ENCODE measurements at regions not wholly inside any gene's neighbourhood (a gene's known extent, or its start where the extent isn't known, plus 50 kb on each side); places are given as distances from the start of the nearest gene placed in this dataset.

- Mint-ChIP-seq H3K4me1 (no peaks in the 10 kb centered on the region), H3K9me3 (ENCODE audit: insufficient read depth) (no peaks in the 10 kb centered on the region), H3K27ac (no peak overlapping the region), H3K27me3 (no peaks in the 10 kb centered on the region), H3K4me3 (no peak overlapping the region)
- ATAC-seq (ENCODE audit: low read depth) (no peak), DNase-seq (no peak)
- TF ChIP-seq CTCF (IDR thresholded peaks at IDR 0.05) (no peak), EZH2 (IDR thresholded peaks at IDR 0.05; ENCODE audit: borderline replicate concordance, insufficient read depth, low read depth, low read length, poor library complexity, severe bottlenecking) (no peak)
- Histone ChIP-seq H3K36me3 (replicated peaks in 1 of 2; ENCODE audit: control extremely low read depth in 1 of 2, control insufficient read depth in 1 of 2, extremely low read depth in 1 of 2, insufficient read depth in 2 of 2, low read length in 1 of 2) (no peaks in the 10 kb centered on the region), H3K27me3 (replicated peaks in 1 of 4; ENCODE audit: control extremely low read depth in 1 of 4, control insufficient read depth in 3 of 4, insufficient read depth in 4 of 4, low read length in 3 of 4) (no peaks in the 10 kb centered on the region), H3K4me1 (ENCODE audit: control insufficient read depth in 2 of 2, insufficient read depth in 2 of 2, low read length in 2 of 2) (no peaks in the 10 kb centered on the region), H3K79me2 (ENCODE audit: control insufficient read depth, insufficient read depth, low read length) (no peaks in the 10 kb centered on the region), H3K4me2 (replicated peaks; ENCODE audit: low read depth, low read length, poor library complexity, severe bottlenecking) (no peak overlapping the region), H4K20me1 (ENCODE audit: control insufficient read depth, insufficient read depth, low read length, poor library complexity, severe bottlenecking) (no peaks in the 10 kb centered on the region), H3K27ac (ENCODE audit: low read length in 2 of 2) (no peak overlapping the region), H3K9me3 (ENCODE audit: control extremely low read depth in 1 of 3, control insufficient read depth in 2 of 3, insufficient read depth in 1 of 3, low read length in 2 of 3) (peaks cover 0 to 6% (median 0%) of the 10 kb centered on the region in 3 donors), H3K9ac (ENCODE audit: low read length) (no peak overlapping the region), H2AFZ (ENCODE audit: insufficient read depth, low read depth, low read length, poor library complexity, severe bottlenecking) (no peak overlapping the region), H3K4me3 (ENCODE audit: control extremely low read depth in 1 of 5, extremely low read depth in 1 of 5, insufficient read depth in 1 of 5, low read depth in 2 of 5, low read length in 4 of 5) (no peak overlapping the region)
- intact Hi-C loops (cut with micrococcal nuclease) = no loop called here
- 94% methylated on average over 5 of the region's 6 CpGs for WGBS (ENCODE audit: insufficient coverage)
- CTCF ChIA-PET = no interaction called here
- POLR2A ChIA-PET = no interaction called here
Observed at GRCh38 chr7:31236868-31237267, 103.7 kb downstream of the NEUROD6 start.

- no peaks in the 10 kb centered on the region for H3K9me3 Mint-ChIP-seq (ENCODE audit: insufficient read depth)
- Histone ChIP-seq H4K20me1 (ENCODE audit: control insufficient read depth, insufficient read depth, low read length, poor library complexity, severe bottlenecking) (no peaks in the 10 kb centered on the region), H3K4me1 (ENCODE audit: control insufficient read depth in 2 of 2, insufficient read depth in 2 of 2, low read length in 2 of 2) (no peaks in the 10 kb centered on the region), H3K9me3 (ENCODE audit: control extremely low read depth in 1 of 3, control insufficient read depth in 2 of 3, insufficient read depth in 1 of 3, low read length in 2 of 3) (peaks cover 0 to 6% (median 0%) of the 10 kb centered on the region in 3 donors), H3K27ac (ENCODE audit: low read length in 2 of 2) (no peak overlapping the region), H3K4me3 (ENCODE audit: control extremely low read depth in 1 of 5, extremely low read depth in 1 of 5, insufficient read depth in 1 of 5, low read depth in 2 of 5, low read length in 4 of 5) (no peak overlapping the region), H3K79me2 (ENCODE audit: control insufficient read depth, insufficient read depth, low read length) (no peaks in the 10 kb centered on the region), H3K9ac (ENCODE audit: low read length) (no peak overlapping the region), H3K36me3 (replicated peaks in 1 of 2; ENCODE audit: control extremely low read depth in 1 of 2, control insufficient read depth in 1 of 2, extremely low read depth in 1 of 2, insufficient read depth in 2 of 2, low read length in 1 of 2) (no peaks in the 10 kb centered on the region), H3K4me2 (replicated peaks; ENCODE audit: low read depth, low read length, poor library complexity, severe bottlenecking) (no peak overlapping the region), H2AFZ (ENCODE audit: insufficient read depth, low read depth, low read length, poor library complexity, severe bottlenecking) (no peak overlapping the region), H3K27me3 (replicated peaks in 1 of 4; ENCODE audit: control extremely low read depth in 1 of 4, control insufficient read depth in 3 of 4, insufficient read depth in 4 of 4, low read length in 3 of 4) (no peaks in the 10 kb centered on the region)
- 89% methylated on average over 4 of the region's 9 CpGs for WGBS (ENCODE audit: insufficient coverage)
- no peak overlapping the region for H3K4me3 Mint-ChIP-seq
- intact Hi-C loops (cut with micrococcal nuclease) = no loop called here
- CTCF ChIA-PET = no interaction called here
- no peak for ATAC-seq (ENCODE audit: low read depth)
- no peaks in the 10 kb centered on the region for H3K27me3 Mint-ChIP-seq
- no peaks in the 10 kb centered on the region for H3K4me1 Mint-ChIP-seq
- POLR2A ChIA-PET = no interaction called here
- H3K27ac Mint-ChIP-seq = no peak overlapping the region
- DNase-seq = no peak
- no peak for TF ChIP-seq CTCF (IDR thresholded peaks at IDR 0.05)
- no peak for TF ChIP-seq EZH2 (IDR thresholded peaks at IDR 0.05; ENCODE audit: borderline replicate concordance, insufficient read depth, low read depth, low read length, poor library complexity, severe bottlenecking)
Observed at GRCh38 chr7:31234836-31235605, 105.5 kb downstream of the NEUROD6 start.

All from B cell (primary cell).